Neural cell (in vitro differentiated cells): ENCODE measurements at regions not wholly inside any gene's neighbourhood (a gene's known extent, or its start where the extent isn't known, plus 50 kb on each side); places are given as distances from the start of the nearest gene placed in this dataset.

Experiments
- H2AFZ ChIP-seq: fragments of 200-600, 300-800 bp; sonication (generic), shearing (Covaris generic); 2 replicates; pipeline ENCODE4 v1.6.0; 2014; ENCODE audit warnings: low read depth, mild to moderate bottlenecking, antibody characterized with exemption, low read length, moderate library complexity
- H3F3A ChIP-seq: fragments of 200-600 bp; shearing (Covaris generic); 2 replicates; pipeline ENCODE4 v1.6.1; 2016; ENCODE audit warnings: mild to moderate bottlenecking, moderate library complexity, mixed read lengths, antibody characterized with exemption, low read length; ENCODE audit not compliant: insufficient read depth, poor library complexity, severe bottlenecking
- H3K27ac ChIP-seq: fragments of 200-600, 300-800 bp; sonication (generic), shearing (Covaris generic); 2 replicates; pipeline ENCODE4 v1.5.1; 2014; ENCODE audit warnings: mild to moderate bottlenecking, low read length, moderate library complexity
- H3K27me3 ChIP-seq: fragments of 300-800, 200-600 bp; sonication (generic), shearing (Covaris generic); 2 replicates; pipeline ENCODE4 v1.6.0; 2014; ENCODE audit warnings: mild to moderate bottlenecking, low read depth, low read length, moderate library complexity; ENCODE audit not compliant: insufficient read depth
- H3K36me3 ChIP-seq: fragments of 300-800, 200-600 bp; sonication (generic), shearing (Covaris generic); 2 replicates; pipeline ENCODE4 v1.5.1; 2014; ENCODE audit warnings: mild to moderate bottlenecking, antibody characterized with exemption, low read length, moderate library complexity; ENCODE audit not compliant: insufficient read depth
- H3K4me2 ChIP-seq: fragments of 300-800, 200-600 bp; sonication (generic), shearing (Covaris generic); 2 replicates; pipeline ENCODE4 v1.6.0; 2014; ENCODE audit warnings: mild to moderate bottlenecking, low read length
- H3K4me3 ChIP-seq: fragments of 300-800, 200-600 bp; sonication (generic), shearing (Covaris generic); 2 replicates; pipeline ENCODE4 v1.5.1; 2014; ENCODE audit warnings: mild to moderate bottlenecking, low read length, moderate library complexity
- H3K79me2 ChIP-seq: fragments of 200-600 bp; shearing (Covaris generic); replicated peaks from 2 replicates; pipeline ENCODE4 v1.6.0; 2014; ENCODE audit warnings: mild to moderate bottlenecking, low read length, moderate library complexity; ENCODE audit not compliant: insufficient read depth
- H3K9ac ChIP-seq: fragments of 300-800, 200-600 bp; sonication (generic), shearing (Covaris generic); 2 replicates; pipeline ENCODE4 v1.6.1; 2016; ENCODE audit warnings: mild to moderate bottlenecking, low read length, mixed read lengths
- H3K9me2 ChIP-seq: fragments of 200-600 bp; shearing (Covaris generic); 2 replicates; pipeline ENCODE4 v1.6.1; 2016; ENCODE audit warnings: mild to moderate bottlenecking, low read length, mixed read lengths; ENCODE audit not compliant: insufficient read depth
- H3K9me3 ChIP-seq: fragments of 200-600, 300-800 bp; sonication (generic), shearing (Covaris generic); 2 replicates; pipeline ENCODE4 v1.6.1; 2016; ENCODE audit warnings: mild to moderate bottlenecking, mixed run types, low read length, moderate library complexity, mixed read lengths
- H4K20me1 ChIP-seq: fragments of 200-600 bp; shearing (Covaris generic); 2 replicates; pipeline ENCODE4 v1.6.1; 2016; ENCODE audit warnings: mild to moderate bottlenecking, mixed run types; ENCODE audit not compliant: insufficient read depth
- CTCF ChIP-seq: fragments of 450-650 bp; IDR thresholded peaks from 2 replicates; pipeline ENCODE4 v1.5.1; 2014; ENCODE audit warnings: antibody characterized with exemption, mild to moderate bottlenecking, moderate library complexity; ENCODE audit not compliant: poor library complexity, severe bottlenecking
- EP300 ChIP-seq: fragments of 450-650 bp; conservative IDR thresholded peaks from 2 replicates; pipeline ENCODE4 v1.6.1; 2014; ENCODE audit warnings: antibody characterized with exemption, mild to moderate bottlenecking, moderate library complexity; ENCODE audit not compliant: poor library complexity, severe bottlenecking
- MXI1 ChIP-seq: fragments of 450-650 bp; conservative IDR thresholded peaks from 2 replicates; pipeline ENCODE4 v1.6.1; 2014; ENCODE audit warnings: antibody characterized with exemption, mild to moderate bottlenecking; ENCODE audit not compliant: poor library complexity, severe bottlenecking
- POLR2AphosphoS5 ChIP-seq: IDR thresholded peaks from 2 replicates; pipeline ENCODE4 v1.6.1; 2012
- RAD21 ChIP-seq: fragments of 450-650 bp; conservative IDR thresholded peaks from 2 replicates; pipeline ENCODE4 v1.6.1; 2014; ENCODE audit warnings: antibody characterized with exemption, mild to moderate bottlenecking, moderate library complexity
- REST ChIP-seq: IDR thresholded peaks from 2 replicates; pipeline ENCODE4 v1.6.1; 2012; ENCODE audit warnings: borderline replicate concordance
- SMC3 ChIP-seq: fragments of 450-650 bp; conservative IDR thresholded peaks from 2 replicates; pipeline ENCODE4 v1.6.1; 2014; ENCODE audit warnings: antibody characterized with exemption, mild to moderate bottlenecking, moderate library complexity; ENCODE audit not compliant: poor library complexity
- TAF1 ChIP-seq: IDR thresholded peaks from 2 replicates; pipeline ENCODE4 v1.6.1; 2012; ENCODE audit warnings: low read depth

GRCh38 chr2:81304154-81304830 lies 999.7 kb upstream of the LRRTM1 start:
- no peaks in the 10 kb centered on the region for H3F3A ChIP-seq
- H3K4me2 ChIP-seq = no peak overlapping the region
- TF ChIP-seq MXI1 (no peak), RAD21 (no peak), SMC3 (no peak), EP300 (no peak), REST (no peak), TAF1 (no peak), CTCF (no peak), POLR2AphosphoS5 (no peak)
- H3K79me2 ChIP-seq = no peaks in the 10 kb centered on the region
- H4K20me1 ChIP-seq = no peaks in the 10 kb centered on the region
- H3K36me3 ChIP-seq = no peaks in the 10 kb centered on the region
- H3K9me3 ChIP-seq = no peaks in the 10 kb centered on the region
- no peak overlapping the region for H2AFZ ChIP-seq
- H3K27me3 ChIP-seq = no peaks in the 10 kb centered on the region
- no peak overlapping the region for H3K4me3 ChIP-seq
- no peaks in the 10 kb centered on the region for H3K9me2 ChIP-seq
- no peak overlapping the region for H3K27ac ChIP-seq
- H3K9ac ChIP-seq = no peak overlapping the region

GRCh38 chr2:81303321-81303720 lies 998.8 kb upstream of the LRRTM1 start:
- Histone ChIP-seq H3K79me2 (no peaks in the 10 kb centered on the region), H2AFZ (no peak overlapping the region), H3K27me3 (no peaks in the 10 kb centered on the region), H3K4me3 (no peak overlapping the region), H3K27ac (no peak overlapping the region), H4K20me1 (no peaks in the 10 kb centered on the region), H3K4me2 (no peak overlapping the region), H3F3A (no peaks in the 10 kb centered on the region), H3K9me2 (no peaks in the 10 kb centered on the region), H3K9me3 (no peaks in the 10 kb centered on the region), H3K36me3 (no peaks in the 10 kb centered on the region), H3K9ac (no peak overlapping the region)
- TF ChIP-seq CTCF = no peak
- TF ChIP-seq POLR2AphosphoS5 = no peak
- no peak for TF ChIP-seq TAF1
- no peak for TF ChIP-seq RAD21
- TF ChIP-seq SMC3 = no peak
- no peak for TF ChIP-seq MXI1
- no peak for TF ChIP-seq EP300
- TF ChIP-seq REST = no peak
